Cardiac fibroblast (primary cell): ENCODE measurements at regions not wholly inside any gene's neighbourhood (a gene's known extent, or its start where the extent isn't known, plus 50 kb on each side); places are given as distances from the start of the nearest gene placed in this dataset.
"Not testable (repeated sequence)": the region's sequence is repeated elsewhere in the genome, so short reads cannot be mapped to it uniquely, and the experiment has no call there.

Experiments
- DNase-seq, 2 donors: peaks; one replicate each; pipeline versions ENCODE4 v3.0.0 to v3.0.0-alpha.2; 2010; ENCODE audit warnings: low read depth in 2 of 2
- H3K4me3 ChIP-seq, 2 donors: replicated peaks in 1 of 2; 1 replicate in 1 of 2; 2 replicates in 1 of 2; pipeline ENCODE4 v1.5.1; 2011; ENCODE audit warnings: low read depth in 2 of 2, low read length in 2 of 2, mild to moderate bottlenecking in 2 of 2, moderate library complexity in 1 of 2
- TF ChIP-seq, protein P1 (sequence below): IDR thresholded peaks from one replicate; pipeline ENCODE4 v1.5.1; 2011; ENCODE audit warnings: low read depth, mild to moderate bottlenecking, low read length, inconsistent platforms

DNA sequence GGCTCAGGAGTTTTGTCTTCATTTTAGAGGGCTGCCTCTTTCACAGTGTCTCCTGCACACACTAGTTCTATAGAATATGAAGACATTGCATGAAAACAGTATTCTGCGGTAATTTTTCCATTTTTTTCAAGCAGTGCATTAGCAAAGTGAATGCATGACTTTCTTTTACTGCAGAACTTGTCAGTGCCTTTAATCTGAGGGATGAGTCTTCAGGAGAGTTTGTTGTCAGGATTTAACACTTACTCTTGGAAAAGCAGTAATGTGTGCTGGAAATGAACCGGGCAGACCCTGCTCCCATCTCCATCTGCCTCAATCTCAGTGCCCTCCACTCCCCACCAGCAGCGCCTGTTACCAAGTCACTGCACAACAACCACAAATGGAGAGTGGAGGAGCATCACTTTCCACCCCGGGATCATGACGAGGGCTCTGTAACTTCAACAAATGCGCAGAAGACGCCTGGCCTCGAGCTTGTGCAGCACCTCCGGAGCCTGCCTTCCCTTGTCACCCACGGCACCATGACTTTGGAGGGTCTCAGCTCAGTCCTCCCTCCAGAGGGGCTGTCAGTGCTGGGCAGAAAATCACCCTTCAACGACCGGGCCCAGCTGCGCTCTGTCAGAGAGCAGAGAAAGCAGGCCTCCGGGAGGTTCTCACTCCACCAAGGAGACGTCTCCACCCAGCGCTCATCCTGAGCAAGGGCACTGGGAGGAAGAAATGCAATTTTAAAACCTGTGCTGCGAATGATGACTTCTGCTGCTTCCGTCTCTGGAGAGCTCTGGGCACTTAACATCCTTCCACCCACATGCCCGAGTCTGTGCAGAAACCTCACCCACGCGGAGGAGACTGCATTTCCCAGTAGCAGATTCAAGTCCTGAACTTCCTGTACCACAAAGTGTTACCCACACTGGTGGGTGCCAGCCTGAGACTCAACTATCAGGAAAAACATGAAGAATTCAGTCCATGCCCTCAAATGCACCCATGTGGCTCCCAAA, 255.7 kb downstream of the ADGRD1 start:
- no peak for DNase-seq
- no peak overlapping the region for H3K4me3 ChIP-seq
- TF ChIP-seq, protein P1, sequence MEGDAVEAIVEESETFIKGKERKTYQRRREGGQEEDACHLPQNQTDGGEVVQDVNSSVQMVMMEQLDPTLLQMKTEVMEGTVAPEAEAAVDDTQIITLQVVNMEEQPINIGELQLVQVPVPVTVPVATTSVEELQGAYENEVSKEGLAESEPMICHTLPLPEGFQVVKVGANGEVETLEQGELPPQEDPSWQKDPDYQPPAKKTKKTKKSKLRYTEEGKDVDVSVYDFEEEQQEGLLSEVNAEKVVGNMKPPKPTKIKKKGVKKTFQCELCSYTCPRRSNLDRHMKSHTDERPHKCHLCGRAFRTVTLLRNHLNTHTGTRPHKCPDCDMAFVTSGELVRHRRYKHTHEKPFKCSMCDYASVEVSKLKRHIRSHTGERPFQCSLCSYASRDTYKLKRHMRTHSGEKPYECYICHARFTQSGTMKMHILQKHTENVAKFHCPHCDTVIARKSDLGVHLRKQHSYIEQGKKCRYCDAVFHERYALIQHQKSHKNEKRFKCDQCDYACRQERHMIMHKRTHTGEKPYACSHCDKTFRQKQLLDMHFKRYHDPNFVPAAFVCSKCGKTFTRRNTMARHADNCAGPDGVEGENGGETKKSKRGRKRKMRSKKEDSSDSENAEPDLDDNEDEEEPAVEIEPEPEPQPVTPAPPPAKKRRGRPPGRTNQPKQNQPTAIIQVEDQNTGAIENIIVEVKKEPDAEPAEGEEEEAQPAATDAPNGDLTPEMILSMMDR = no peak

DNA sequence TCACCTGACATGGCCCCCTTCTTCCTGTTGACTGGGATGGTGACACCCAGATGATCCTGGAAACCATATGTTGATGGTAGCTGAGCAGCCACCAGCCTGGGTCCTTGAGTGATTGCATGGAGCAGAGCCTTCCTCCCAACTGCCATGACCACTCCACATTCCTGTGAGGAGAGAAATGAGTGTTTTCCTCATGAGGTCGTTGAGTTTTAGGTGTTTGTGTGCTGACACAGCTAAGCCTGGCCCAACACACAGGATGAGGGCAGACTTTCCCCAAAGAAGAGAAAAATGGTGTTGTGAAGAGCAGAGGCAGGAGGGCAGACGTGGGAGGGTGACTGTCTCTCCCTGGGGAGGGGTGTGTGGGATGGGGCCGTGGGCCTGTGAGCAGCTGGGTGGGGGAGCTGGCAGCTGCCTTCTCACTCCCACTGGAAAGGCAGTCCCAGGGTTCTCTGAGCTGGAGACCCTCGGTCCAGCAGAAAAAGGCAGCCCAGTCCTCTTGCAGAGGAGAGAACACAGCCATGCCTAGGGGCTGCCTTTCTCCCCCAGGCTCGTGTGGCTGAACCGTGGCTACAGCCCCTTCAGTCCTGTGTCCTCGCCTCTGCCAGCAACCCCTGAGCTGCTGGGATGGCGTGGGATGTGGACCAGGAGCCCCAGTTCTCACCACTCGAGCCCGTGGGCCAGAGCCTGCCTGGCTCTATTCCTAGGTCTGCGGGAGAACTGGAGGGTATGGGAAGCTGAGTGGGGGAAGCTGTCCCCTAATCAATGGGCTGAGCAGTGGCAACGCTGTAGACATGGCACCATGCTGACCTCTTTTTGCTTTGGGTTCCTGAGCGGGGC, 257.0 kb downstream of the ADGRD1 start:
- no peak for DNase-seq
- TF ChIP-seq, protein P1 = no peak
- H3K4me3 ChIP-seq = no peak overlapping the region

DNA sequence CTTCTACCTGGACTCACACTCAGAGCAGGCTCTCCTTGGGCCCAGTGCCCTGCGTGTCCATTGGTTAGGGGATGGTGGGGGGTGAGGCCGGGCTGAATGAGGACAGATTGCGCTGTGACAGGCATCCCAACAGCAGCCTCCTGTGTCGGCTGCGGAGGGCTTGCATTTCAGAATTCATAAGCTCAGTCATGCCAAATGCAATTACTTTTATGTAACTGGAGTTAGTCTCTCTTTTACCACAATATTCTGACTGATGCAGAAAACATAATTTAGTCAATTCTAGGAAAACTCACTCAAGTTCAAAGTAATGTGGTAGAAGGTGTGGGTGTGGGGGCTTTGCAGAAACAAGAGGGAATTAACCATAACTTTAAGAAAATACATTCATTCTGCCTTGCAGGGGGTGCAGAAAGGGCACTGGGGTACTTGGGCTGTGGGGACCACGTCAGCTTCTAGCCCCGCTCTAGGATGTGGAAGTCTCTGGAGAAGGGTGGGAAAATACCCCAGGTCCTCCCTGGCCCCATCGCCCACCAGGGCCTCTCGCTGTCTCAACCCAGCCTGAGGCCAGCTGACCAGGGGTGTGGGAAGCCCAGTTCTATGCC, 257.7 kb downstream of the ADGRD1 start:
- TF ChIP-seq, protein P1 = no peak
- no peak overlapping the region for H3K4me3 ChIP-seq
- DNase-seq = no peak

DNA sequence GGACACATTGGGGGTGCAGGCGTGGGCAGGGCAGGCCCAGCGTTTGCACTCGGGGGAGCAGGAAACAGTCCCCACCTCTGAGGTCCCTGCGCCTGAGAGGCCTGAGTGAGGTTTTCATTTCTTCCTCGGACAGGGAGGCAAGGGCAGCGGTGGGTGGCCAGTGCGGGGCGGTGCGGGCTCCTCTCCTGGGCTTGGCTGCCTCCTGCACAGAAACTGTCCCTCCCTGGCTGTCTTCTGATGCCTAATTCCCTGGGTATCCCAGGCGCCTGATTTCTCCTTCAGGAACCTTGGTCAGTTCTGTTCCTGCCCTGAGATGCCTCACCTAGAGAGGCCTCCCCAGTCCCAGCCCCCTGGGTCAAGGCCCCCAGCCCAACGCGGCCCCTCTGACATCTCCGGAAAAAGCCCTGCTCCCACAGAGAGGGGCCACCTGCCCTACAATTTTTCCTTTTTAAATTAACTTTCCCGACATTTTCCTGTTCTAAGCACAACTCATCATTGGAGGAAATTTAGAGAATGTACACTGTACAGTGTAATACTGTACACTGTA, 260.3 kb downstream of the ADGRD1 start:
- TF ChIP-seq, protein P1 = no peak
- no peak overlapping the region for H3K4me3 ChIP-seq

DNA sequence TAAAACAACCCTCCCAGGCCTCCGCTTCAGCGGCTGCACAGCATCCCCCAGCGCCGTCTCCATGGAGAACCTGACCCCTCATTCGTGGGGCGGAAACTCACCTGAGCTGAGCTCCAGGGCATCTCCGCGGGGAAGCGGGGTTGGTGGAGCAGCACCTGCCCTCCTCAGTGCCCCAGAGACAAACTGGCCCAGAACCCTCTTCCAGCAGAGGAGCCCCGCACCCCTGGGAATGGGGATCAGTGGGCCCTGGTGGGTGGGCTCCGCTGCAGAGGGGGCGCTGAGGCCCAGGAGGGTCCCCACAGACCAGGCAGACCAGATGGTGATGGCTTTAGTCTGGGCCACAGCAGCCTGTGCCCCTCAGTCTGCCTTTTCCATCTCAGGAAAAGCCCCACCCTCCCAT, 261.2 kb downstream of the ADGRD1 start:
- not testable (repeated sequence) for DNase-seq, H3K4me3 ChIP-seq

More for the DNA sequence above, 260.3 kb downstream of the ADGRD1 start:
- DNase-seq = no peak

DNA sequence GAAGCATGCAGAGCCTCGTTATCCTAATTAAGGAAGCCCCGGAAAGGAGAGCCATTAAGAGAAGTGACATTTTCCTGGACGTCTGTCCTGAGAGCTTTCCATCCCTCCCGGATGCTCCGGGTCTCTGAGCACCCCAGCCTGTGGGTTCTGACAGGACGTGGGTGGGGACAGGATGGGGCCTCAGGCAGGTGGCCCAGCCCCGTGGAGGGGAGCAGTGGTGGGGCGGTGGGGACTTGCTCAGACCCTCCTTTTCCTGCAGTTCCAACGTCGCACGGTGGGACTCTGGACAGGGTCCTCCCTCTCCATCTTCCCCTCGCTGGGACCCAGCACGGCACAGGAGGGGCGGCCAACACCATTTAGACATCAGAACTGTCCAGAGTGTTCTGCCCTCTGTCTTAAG, 262.9 kb downstream of the ADGRD1 start:
- DNase-seq, H3K4me3 ChIP-seq: not testable (repeated sequence)

DNA sequence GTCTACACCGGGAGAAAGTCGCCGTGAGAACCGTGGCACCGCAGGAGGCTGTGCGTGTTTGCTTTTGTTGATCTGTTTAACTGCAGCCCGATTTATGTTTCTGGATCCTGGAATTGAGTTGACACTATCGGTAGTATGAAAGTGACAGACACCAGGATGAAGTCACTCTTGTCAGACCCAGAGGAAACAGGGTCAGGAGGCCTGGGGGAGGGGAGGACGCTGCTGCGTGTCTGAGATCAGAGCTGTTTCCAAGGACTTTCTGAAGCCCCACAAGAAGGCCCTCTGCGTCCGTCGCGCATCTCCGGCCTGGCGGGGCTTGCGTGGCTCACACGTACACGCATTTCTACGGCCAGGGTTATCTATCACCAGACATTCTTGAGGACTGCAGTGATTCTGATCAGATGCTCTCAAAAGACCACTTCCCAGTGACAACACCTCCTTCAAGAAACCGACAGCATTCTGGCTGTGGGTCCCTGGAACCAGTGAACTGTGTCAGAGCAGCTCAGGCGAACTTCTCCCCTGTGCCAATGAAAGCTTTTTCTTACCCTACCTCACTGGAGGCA, 263.4 kb downstream of the ADGRD1 start:
- TF ChIP-seq, protein P1 = no peak

More for the DNA sequence above, 263.4 kb downstream of the ADGRD1 start:
- DNase-seq = no peak
- no peak overlapping the region for H3K4me3 ChIP-seq
